ENCODE measurements at regions not wholly inside any gene's neighbourhood (a gene's known extent, or its start where the extent isn't known, plus 50 kb on each side); places are given as distances from the start of the nearest gene placed in this dataset.

DNA sequence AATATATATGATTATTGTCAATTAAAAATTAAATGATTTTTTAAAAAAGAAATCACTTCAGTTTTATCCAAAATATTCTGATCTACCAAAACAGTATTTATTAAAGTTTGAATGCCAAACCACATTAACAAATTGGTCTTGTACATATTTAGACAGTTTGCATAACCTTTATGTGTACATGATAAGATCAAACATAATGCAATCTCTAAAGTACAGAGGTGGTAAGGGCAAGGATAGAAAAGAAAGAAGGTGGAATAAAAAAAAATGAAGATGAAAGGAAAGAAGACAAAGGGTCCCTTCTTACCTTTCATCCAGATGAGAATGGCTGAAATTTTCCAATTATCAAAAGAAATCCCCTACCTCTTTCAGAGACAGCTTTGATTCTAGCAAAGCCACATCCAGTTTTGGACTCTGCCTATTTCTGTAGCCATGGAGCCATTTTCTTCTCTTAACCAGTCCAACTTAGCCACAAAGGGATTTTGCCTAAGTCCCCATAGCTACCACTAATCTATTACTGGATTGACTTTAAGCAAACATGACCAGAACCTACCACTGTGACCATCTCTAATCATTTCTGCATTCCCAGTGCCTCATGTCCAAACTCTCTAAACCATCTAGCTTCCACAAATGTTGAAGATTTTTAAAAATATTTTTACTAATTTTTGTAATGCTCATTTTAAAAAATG is 133.3 kb upstream of the TRPM3 start:
- H3K36me3 Mint-ChIP-seq: no peaks in the 10 kb centered on the region
- POLR2A ChIA-PET: no interaction called here
- DNase-seq: no peak
- no peak for ATAC-seq (ENCODE audit: low read depth)
- H3K4me3 Mint-ChIP-seq: no peak overlapping the region
- no peaks in the 10 kb centered on the region for H3K9me3 Mint-ChIP-seq
- no peaks in the 10 kb centered on the region for H3K4me1 Mint-ChIP-seq
- no peaks in the 10 kb centered on the region for H3K27me3 Mint-ChIP-seq
- H3K27ac Mint-ChIP-seq: no peak overlapping the region

DNA sequence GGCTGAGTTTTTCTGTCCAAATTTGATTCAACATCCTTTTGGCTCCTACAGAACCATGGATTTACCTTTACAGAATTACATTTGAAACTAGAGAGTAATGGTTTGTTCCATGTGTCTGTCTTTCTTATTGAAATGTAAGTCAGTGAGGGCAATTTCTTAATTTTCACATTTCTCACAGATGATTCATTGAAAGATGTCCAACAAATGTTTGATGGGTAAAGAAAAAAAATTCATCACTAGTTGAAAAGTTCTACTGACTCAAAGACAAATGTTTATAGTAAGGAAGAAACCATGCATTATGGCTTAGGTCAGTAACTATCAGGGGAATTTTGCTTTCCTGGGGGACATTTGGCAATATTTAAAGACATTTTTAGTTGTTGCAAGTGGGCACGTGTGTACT is 131.6 kb upstream of the TRPM3 start:
- POLR2A ChIA-PET: no interaction called here
- no peak for DNase-seq
- no peak overlapping the region for H3K27ac Mint-ChIP-seq
- no peaks in the 10 kb centered on the region for H3K9me3 Mint-ChIP-seq
- peaks cover under 1% of the 10 kb centered on the region for H3K27me3 Mint-ChIP-seq
- no peaks in the 10 kb centered on the region for H3K36me3 Mint-ChIP-seq
- H3K4me3 Mint-ChIP-seq: no peak overlapping the region
- H3K4me1 Mint-ChIP-seq: no peaks in the 10 kb centered on the region
- no peak for ATAC-seq (ENCODE audit: low read depth)

GRCh38 chr9:71250581-71250980 is 129.2 kb upstream of the TRPM3 start:
- H3K27me3 Mint-ChIP-seq: peaks cover 4% of the 10 kb centered on the region
- no peak overlapping the region for H3K4me3 Mint-ChIP-seq
- no peaks in the 10 kb centered on the region for H3K36me3 Mint-ChIP-seq
- POLR2A ChIA-PET: no interaction called here
- no peaks in the 10 kb centered on the region for H3K9me3 Mint-ChIP-seq
- ATAC-seq (ENCODE audit: low read depth) (no peak), DNase-seq (no peak)
- no peaks in the 10 kb centered on the region for H3K4me1 Mint-ChIP-seq
- H3K27ac Mint-ChIP-seq: no peak overlapping the region

GRCh38 chr9:71249729-71250317 is 128.4 kb upstream of the TRPM3 start:
- H3K4me1 Mint-ChIP-seq: no peaks in the 10 kb centered on the region
- no peak overlapping the region for H3K27ac Mint-ChIP-seq
- no peaks in the 10 kb centered on the region for H3K36me3 Mint-ChIP-seq
- POLR2A ChIA-PET: no interaction called here
- no peak overlapping the region for H3K4me3 Mint-ChIP-seq
- no peaks in the 10 kb centered on the region for H3K9me3 Mint-ChIP-seq
- DNase-seq: no peak
- ATAC-seq (ENCODE audit: low read depth): peak; percentile 33
- H3K27me3 Mint-ChIP-seq: peaks cover 4% of the 10 kb centered on the region

DNA sequence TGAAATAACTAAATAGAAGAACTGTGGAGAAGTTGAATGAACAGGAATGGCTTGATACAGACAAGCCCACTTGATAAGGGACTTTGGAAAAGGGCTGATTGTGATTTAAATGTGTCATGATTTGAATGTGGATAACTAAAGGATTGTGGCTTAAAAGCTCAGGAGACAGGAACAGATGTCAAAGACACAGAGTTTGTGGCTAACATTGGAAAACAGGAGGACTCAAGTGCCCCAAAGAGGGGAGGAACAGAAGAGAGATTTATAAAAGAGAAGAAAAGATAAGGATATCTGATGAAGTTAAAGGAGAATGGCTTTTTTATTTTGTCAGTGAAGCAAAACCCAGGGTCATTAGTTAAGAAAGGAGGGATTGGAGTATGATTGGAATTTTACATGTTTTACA is 124.2 kb upstream of the TRPM3 start:
- no peak overlapping the region for H3K27ac Mint-ChIP-seq
- POLR2A ChIA-PET: no interaction called here
- no peaks in the 10 kb centered on the region for H3K36me3 Mint-ChIP-seq
- DNase-seq: no peak
- ATAC-seq (ENCODE audit: low read depth): no peak
- H3K4me3 Mint-ChIP-seq: no peak overlapping the region
- no peaks in the 10 kb centered on the region for H3K4me1 Mint-ChIP-seq
- H3K9me3 Mint-ChIP-seq: no peaks in the 10 kb centered on the region
- peaks cover 4% of the 10 kb centered on the region for H3K27me3 Mint-ChIP-seq

GRCh38 chr9:71243951-71244350 is 122.5 kb upstream of the TRPM3 start:
- Mint-ChIP-seq H3K4me1 (no peaks in the 10 kb centered on the region), H3K4me3 (no peak overlapping the region), H3K9me3 (no peaks in the 10 kb centered on the region), H3K36me3 (no peaks in the 10 kb centered on the region), H3K27me3 (peaks cover 4% of the 10 kb centered on the region), H3K27ac (no peak overlapping the region)
- POLR2A ChIA-PET: no interaction called here
- ATAC-seq (ENCODE audit: low read depth): no peak
- DNase-seq: no peak

GRCh38 chr9:71242081-71242480 is 120.7 kb upstream of the TRPM3 start:
- DNase-seq (no peak), ATAC-seq (ENCODE audit: low read depth) (no peak)
- no peaks in the 10 kb centered on the region for H3K9me3 Mint-ChIP-seq
- no peak overlapping the region for H3K27ac Mint-ChIP-seq
- H3K4me3 Mint-ChIP-seq: no peak overlapping the region
- H3K4me1 Mint-ChIP-seq: no peaks in the 10 kb centered on the region
- H3K27me3 Mint-ChIP-seq: no peaks in the 10 kb centered on the region
- no peaks in the 10 kb centered on the region for H3K36me3 Mint-ChIP-seq
- POLR2A ChIA-PET: no interaction called here

- Mint-ChIP-seq H3K27ac (no peak overlapping the region), H3K27me3 (peaks cover 3% of the 10 kb centered on the region), H3K9me3 (no peaks in the 10 kb centered on the region), H3K4me1 (no peaks in the 10 kb centered on the region), H3K36me3 (no peaks in the 10 kb centered on the region), H3K4me3 (no peak overlapping the region)
- POLR2A ChIA-PET: no interaction called here
- ATAC-seq (ENCODE audit: low read depth) (no peak), DNase-seq (no peak)
Observed at GRCh38 chr9:71237051-71237450, 115.6 kb upstream of the TRPM3 start.

DNA sequence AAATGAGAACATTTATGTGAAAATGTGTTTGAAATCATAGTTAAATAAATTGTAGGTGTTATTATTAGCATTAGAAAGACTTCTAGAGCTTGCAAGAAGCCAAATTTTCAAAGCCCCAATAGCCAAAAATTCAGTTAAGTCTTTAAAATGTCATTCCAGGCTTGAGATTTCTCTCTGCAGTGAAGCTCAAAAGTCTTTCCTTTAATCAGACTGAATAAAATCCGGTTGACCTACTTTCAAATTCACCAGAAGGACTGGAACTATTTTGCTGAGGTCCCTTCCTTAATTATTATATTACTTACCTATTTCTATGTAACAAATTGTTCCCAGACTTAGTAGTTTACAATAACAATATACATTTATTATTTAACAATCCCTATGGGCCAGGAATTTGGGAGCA is 112.2 kb upstream of the TRPM3 start:
- Mint-ChIP-seq H3K4me1 (no peaks in the 10 kb centered on the region), H3K9me3 (no peaks in the 10 kb centered on the region), H3K4me3 (no peak overlapping the region), H3K27me3 (peaks cover 3% of the 10 kb centered on the region), H3K36me3 (no peaks in the 10 kb centered on the region), H3K27ac (no peak overlapping the region)
- no peak for DNase-seq
- POLR2A ChIA-PET: no interaction called here
- ATAC-seq (ENCODE audit: low read depth): no peak

- Mint-ChIP-seq H3K4me3 (no peak overlapping the region), H3K27me3 (no peaks in the 10 kb centered on the region), H3K36me3 (no peaks in the 10 kb centered on the region), H3K27ac (no peak overlapping the region), H3K4me1 (no peaks in the 10 kb centered on the region), H3K9me3 (no peaks in the 10 kb centered on the region)
- POLR2A ChIA-PET: no interaction called here
- ATAC-seq (ENCODE audit: low read depth) (no peak), DNase-seq (no peak)
Observed at GRCh38 chr9:71223953-71224538, 102.6 kb upstream of the TRPM3 start.

GRCh38 chr9:71218774-71219173 is 97.4 kb upstream of the TRPM3 start:
- H3K9me3 Mint-ChIP-seq: no peaks in the 10 kb centered on the region
- no peaks in the 10 kb centered on the region for H3K4me1 Mint-ChIP-seq
- DNase-seq (no peak), ATAC-seq (ENCODE audit: low read depth) (no peak)
- H3K27me3 Mint-ChIP-seq: no peaks in the 10 kb centered on the region
- H3K27ac Mint-ChIP-seq: no peak overlapping the region
- H3K4me3 Mint-ChIP-seq: no peak overlapping the region
- POLR2A ChIA-PET: no interaction called here
- no peaks in the 10 kb centered on the region for H3K36me3 Mint-ChIP-seq

DNA sequence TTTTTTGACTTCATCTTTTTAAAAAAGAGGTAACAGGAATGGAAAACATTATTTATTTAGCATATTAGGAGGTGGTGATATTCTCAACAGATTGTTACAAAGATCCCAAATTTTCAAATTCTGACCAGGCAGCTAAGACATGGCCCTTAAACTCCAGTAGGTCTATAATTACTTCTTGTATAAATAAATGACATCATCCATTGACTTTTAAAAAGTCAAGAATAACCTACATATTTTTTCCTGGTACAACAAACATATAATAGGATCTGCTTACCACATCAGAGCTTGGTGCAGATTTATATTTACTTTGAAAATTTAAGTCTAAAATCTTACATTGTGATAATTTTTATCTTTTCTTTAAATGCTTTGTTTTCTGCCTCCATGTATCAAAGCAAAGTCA is 92.2 kb upstream of the TRPM3 start:
- H3K36me3 Mint-ChIP-seq: no peaks in the 10 kb centered on the region
- POLR2A ChIA-PET: no interaction called here
- no peak overlapping the region for H3K4me3 Mint-ChIP-seq
- H3K27me3 Mint-ChIP-seq: no peaks in the 10 kb centered on the region
- no peak overlapping the region for H3K27ac Mint-ChIP-seq
- no peaks in the 10 kb centered on the region for H3K9me3 Mint-ChIP-seq
- no peak for ATAC-seq (ENCODE audit: low read depth)
- DNase-seq: no peak
- no peaks in the 10 kb centered on the region for H3K4me1 Mint-ChIP-seq

DNA sequence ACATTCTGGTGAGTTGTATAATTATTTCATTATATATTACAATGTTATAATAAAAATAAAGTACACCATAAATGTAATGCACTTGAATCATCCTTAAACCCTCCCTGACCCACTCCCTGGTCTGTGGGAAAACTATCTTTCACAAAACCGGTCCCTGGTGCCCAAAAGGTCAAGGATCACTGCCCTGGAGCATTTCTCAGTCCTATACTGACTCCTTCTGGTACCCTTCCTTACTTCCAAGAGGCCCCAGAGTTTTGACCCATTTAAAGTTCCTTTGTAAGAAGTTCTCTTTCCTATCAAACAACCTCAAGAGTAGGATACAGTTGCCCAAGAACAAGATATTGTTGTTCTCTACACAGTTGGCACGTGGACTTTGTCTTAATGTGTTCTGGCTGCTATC is 88.9 kb upstream of the TRPM3 start:
- POLR2A ChIA-PET: no interaction called here
- DNase-seq (no peak), ATAC-seq (ENCODE audit: low read depth) (no peak)
- Mint-ChIP-seq H3K27ac (no peak overlapping the region), H3K9me3 (no peaks in the 10 kb centered on the region), H3K4me3 (no peak overlapping the region), H3K27me3 (no peaks in the 10 kb centered on the region), H3K4me1 (no peaks in the 10 kb centered on the region), H3K36me3 (no peaks in the 10 kb centered on the region)

DNA sequence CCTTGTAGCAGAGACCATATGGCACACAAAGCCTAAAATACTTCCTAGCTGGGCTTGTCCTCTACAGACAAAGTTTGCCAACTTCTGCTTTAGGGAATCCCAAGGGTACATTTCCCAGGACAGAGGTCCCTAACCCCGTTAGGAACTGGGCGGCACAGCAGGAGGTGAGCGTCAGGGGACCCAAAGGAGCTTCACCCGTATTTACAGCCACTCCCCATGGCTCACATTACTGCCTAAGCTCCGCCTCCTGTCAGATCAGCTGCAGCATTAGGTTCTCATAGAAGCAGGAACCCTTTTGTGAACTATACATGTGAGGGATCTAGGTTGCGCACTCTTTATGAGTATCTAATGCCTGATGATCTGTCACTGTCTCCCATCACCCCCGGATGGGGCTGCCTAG is 88.5 kb upstream of the TRPM3 start:
- ATAC-seq (ENCODE audit: low read depth): no peak
- no peaks in the 10 kb centered on the region for H3K36me3 Mint-ChIP-seq
- POLR2A ChIA-PET: no interaction called here
- H3K4me3 Mint-ChIP-seq: no peak overlapping the region
- H3K27me3 Mint-ChIP-seq: no peaks in the 10 kb centered on the region
- no peaks in the 10 kb centered on the region for H3K4me1 Mint-ChIP-seq
- DNase-seq: no peak
- no peaks in the 10 kb centered on the region for H3K9me3 Mint-ChIP-seq
- H3K27ac Mint-ChIP-seq: no peak overlapping the region
